GM21447 (cell line): ENCODE measurements at regions not wholly inside any gene's neighbourhood (a gene's known extent, or its start where the extent isn't known, plus 50 kb on each side); places are given as distances from the start of the nearest gene placed in this dataset.
"Not testable (repeated sequence)": the region's sequence is repeated elsewhere in the genome, so short reads cannot be mapped to it uniquely, and the experiment has no call there.

Source experiments
- ATAC-seq: cut with Tn5 transposase; IDR thresholded peaks from one replicate; pipeline ENCODE4 v1.9.1; 2021; ENCODE audit not compliant: unreplicated experiment

DNA sequence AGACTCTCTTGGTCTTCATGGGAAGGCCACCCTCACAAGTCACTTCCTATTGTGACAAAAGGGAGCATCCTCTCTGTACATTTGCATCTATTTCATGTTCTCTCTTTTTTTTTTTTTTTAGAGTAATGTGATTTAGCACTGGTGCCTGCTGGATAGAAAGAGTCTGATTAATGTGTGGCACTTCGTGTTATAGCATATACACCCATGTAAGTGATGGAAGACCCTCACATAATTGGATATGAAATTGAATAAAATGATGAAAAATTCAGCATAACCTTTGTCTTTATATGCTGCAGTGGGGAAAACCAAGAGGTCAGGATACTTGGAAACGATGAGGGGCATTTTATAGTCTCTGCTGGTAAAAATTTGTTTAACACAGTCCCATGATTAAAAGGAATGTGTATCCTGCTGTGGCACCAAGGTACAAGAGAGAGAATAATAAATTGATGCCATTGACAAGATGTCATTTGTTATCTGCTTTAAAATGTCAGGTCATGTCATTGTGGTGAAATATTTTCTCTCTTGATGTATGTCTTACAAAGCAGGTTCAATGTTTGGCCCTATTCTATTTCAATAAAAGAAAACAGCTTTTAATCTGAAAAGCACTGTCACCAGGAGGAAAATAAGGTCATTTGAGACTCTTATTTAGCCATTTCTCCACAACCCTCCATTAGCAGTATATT, 1115.4 kb downstream of the STPG2 start:
- no peak for ATAC-seq

DNA sequence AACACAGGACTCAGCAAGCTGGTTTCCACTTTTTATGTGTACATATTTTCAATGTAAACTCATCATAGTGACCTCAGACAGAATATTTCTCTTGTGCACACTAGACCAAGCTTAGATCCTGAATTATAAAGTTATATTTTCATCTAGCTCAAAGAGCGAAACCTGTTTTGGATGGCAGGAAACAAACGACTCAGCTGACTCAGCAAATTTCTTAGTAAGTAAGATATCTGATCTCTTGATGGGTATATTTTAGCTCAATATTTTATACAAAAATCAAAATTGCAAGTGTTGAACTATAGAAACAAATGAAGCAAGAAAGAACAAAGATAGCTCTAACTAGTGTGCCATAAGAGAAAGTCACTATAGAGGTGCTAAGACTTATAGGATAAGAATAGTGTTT, 1114.5 kb downstream of the STPG2 start:
- no peak for ATAC-seq

DNA sequence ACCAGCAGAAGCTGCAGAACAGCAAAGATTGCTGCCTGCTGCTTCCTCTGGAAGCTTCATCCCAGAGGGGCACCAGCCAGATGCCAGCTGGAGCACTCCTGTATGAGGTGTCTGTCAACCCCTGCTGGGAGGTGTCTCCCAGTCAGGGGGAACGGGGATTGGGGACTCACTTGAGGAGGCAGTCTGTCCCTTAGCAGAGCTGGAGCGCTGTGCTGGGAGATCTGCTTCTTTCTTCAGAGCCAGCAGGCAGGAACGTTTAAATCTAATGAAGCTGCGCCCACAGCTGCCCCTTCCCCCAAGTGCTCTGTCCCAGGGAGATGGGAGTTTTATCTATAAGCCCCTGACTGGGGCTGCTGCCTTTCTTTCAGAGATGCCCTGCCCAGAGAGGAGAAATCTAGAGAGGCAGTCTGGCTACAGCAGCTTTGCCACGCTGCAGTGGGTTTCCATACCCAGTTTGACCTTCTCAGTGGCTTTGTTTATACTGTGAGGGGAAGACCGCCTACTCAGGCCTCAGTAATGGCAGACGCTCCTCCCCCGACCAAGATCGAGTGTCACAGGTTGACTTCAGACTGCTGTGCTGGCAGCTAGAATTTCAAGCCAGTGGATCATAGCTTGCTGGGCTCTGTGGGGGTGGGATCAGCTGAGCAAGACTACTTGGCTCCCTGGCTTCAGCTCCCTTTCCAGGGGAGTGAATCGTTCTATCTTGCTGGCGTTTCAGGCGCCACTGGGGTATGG, 1105.7 kb downstream of the STPG2 start:
- not testable (repeated sequence) for ATAC-seq

- ATAC-seq, result no peak
Observed at GRCh38 chr4:97038146-97038516, 1105.1 kb downstream of the STPG2 start.

DNA sequence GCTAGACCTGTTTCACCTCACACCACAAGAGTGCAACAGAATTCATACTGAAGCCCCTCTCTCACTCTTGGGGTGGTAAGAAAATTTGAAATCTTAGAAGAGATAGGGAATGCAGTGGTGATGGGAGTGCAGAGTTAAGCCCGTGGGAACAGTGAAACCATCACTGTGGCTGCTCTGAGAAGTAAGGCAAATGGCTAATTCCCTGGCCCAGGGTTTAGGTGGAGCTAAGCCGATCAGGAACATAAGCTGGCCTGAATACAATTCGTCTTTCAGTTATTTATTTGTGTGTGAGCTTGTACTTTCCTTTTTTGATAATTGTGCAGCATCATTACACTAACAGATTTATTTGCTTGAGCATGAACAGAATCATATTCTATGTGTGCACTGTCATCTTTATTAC, 1070.6 kb downstream of the STPG2 start:
- ATAC-seq, result no peak

DNA sequence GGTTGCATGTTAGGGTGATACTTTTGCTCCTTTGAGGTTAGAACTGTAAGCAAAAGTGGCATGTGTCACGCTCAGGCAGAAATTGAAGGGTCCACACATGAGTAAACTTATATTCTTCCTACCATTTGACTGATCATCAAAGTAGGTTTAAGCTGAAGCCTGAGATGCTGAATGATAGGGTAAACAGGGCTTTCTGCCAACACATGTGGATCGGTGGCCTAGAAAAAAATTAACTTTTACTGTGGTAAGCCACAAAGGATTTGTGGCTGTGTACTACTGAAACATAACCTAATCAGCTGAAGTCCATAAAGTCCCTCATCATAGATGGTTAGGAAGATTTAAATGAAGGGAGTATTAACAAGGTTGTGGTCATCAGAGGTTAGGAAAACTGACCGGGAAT, 1070.1 kb downstream of the STPG2 start:
- no peak for ATAC-seq

- ATAC-seq, result no peak
Observed at GRCh38 chr4:97074531-97074930, 1068.7 kb downstream of the STPG2 start.

DNA sequence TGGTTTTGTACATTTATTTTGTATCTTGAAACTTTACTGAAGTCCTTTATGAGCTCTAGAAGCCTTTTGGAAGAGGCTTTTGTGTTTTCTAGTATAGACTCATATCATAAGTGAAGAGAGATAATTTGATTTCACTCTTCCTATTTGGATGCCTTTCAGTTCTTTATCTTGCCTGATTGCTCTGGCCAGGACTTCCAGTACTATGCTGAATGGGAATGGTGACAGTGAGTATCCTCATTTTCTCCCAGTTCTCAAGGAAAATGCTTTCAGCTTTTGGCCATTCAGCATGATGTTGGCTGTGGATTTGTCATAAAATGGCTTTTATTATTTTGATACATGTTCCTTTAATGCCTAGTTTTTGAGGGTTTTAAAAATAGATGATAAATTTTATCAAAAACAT, 1061.3 kb downstream of the STPG2 start:
- no peak for ATAC-seq

GRCh38 chr4:97097036-97097435, 1046.2 kb downstream of the STPG2 start:
- not testable (repeated sequence) for ATAC-seq

DNA sequence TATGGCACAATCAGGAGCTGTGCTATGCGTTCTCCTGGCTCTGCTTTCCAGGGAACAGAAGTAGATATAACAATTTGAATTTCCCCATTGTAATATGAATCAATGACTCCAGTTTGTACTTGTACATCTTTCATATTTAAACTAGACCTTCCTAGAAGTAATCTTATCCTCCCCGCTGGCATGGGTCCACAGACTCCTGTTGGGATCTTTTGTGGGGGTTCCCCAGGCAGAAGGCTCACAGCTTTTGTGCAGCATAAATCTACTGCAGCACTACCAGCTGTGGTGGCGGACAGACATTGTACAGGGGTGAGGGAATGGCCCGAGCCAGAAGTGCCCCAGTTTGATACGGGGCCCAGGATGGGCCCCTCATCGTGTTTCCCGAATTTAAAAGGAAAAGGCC, 1042.1 kb downstream of the STPG2 start:
- not testable (repeated sequence) for ATAC-seq

DNA sequence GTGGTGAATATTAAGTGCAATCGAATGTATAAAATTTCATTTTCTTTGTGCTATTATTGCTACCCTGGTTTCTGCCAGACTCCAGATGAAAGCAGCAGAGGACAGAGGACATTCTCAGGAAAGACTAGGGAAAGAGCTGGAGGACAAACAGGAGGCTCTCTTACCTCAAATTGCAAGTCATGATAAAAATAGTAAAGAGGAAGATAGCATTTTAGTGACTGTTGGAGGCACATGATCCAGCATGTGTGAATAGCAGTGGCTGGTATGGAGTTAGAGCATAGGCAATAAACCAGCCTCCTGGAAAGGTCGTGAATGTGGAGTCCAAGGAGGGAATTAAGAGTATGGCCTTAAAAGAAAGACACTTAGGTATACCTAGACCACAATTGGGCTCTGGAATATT, 1040.0 kb downstream of the STPG2 start:
- no peak for ATAC-seq

- ATAC-seq, result no peak
Observed at GRCh38 chr4:97104006-97104405, 1039.3 kb downstream of the STPG2 start.

- no peak for ATAC-seq
Observed at GRCh38 chr4:97104666-97105065, 1038.6 kb downstream of the STPG2 start.

DNA sequence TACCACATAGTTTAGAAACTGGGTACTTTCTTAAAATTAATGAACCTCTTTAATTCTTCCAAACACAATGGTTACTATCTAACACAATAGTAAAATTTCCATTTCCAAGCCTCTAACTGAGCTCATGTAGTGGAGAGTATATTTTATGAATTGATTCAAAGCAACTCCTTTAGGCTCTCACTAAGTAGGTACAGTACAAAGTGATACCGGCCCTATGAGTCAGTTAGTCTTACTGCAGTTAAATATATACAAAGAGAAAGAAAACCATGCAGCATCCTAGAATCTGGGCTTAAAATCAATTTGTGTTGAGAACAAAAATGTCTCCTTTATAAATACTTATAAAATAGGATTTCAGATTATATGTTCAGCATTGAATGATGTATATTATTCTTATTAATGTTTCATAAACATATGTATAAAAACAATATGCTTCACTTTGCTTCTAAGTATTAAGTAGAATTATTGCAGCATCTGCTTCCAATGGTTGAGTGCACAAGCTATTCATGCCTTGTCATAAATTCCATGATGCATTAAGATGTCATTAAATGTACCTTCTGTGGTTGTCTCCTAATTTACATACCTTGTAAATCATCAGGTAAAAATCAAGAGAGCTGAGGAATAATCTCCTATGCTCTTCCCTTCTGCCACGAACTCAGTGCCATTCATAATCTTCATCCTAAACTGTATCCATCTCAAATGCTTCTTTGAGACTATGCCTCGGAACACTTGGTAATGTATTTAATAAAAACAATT, 1037.8 kb downstream of the STPG2 start:
- no peak for ATAC-seq

GRCh38 chr4:97106161-97106560, 1037.1 kb downstream of the STPG2 start:
- ATAC-seq, result no peak

- no peak for ATAC-seq
Observed at GRCh38 chr4:97110506-97110905, 1032.8 kb downstream of the STPG2 start.

DNA sequence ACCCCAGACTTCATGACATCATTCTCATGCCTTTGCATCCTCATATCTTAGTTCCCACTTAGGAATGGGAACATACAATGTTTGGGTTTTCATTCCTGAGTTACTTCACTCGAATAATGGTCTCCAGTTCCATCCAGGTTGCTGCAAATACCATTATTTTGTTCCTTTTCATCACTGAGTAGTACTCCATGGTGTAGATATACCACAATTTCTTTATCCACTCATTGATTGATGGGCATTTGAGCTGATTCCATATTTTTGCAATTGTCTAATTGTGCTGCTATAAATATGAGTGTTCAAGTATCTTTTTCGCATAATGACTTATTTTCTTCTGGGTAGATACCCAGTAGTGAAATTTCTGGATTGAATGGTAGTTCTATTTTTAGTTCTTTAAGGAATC, 1026.8 kb downstream of the STPG2 start:
- ATAC-seq, result no peak

GRCh38 chr4:97121493-97121892, 1021.8 kb downstream of the STPG2 start:
- no peak for ATAC-seq

DNA sequence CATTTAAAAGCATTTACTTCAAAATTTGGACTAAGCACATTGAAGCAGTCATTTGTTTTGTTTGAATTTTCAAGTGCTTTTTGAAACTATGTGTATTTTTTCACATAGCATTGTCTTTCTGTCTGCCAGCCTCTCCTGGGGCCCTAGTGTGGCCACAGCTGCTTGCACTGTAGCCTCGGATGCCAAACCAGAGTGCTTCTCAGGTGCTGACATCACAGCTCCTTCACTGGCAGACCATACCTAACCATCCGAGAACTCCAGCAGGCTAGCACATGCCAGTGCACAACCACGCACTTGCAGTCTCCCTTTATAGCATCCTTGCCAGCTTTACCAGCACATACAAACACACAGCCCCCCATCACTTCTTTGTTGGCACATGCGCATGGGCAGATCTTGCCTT, 1019.7 kb downstream of the STPG2 start:
- ATAC-seq, result no peak

DNA sequence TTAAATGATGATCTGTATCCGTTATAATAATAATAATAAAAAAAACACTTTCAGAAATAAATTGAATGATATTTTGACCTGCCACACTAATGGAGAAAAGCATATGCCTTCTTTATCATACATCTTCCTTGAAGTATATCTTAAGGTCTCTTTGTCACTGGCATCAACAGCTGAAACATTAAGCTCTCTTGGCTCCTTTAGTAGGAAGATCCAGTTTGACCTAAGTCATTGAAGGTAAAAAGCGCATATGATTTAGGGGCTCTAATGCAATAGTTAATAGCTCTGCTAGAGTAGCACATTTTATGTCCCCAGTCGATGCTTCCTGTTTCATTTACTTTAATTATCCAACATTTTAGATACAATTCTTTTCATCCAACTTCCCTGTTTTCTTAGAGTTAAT, 1010.8 kb downstream of the STPG2 start:
- no peak for ATAC-seq

DNA sequence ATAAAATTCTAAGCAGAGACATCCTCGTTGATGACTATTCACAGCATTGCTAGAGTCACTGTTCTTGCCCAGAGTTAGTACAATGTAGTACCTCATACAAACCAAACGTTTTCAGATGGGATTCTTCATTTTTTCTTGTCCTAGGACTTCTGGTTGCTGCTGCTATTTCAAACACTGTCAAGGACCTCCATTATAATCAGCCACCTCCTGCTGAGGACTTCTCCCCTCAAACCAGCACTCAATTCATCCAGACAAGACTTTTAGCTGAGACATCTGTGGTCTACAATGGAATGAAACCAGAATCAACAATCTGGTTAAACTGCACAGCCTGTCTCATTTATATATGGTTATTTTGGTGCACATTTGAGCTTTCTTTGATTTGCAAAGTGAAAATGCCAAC, 1008.8 kb downstream of the STPG2 start:
- no peak for ATAC-seq

- no peak for ATAC-seq
Observed at GRCh38 chr4:97139791-97140190, 1003.5 kb downstream of the STPG2 start.
